Dedifferentiated amniotic fluid mesenchymal stem cell (primary cell): ENCODE measurements at regions not wholly inside any gene's neighbourhood (a gene's known extent, or its start where the extent isn't known, plus 50 kb on each side); places are given as distances from the start of the nearest gene placed in this dataset.

Experiments used
- DNase-seq: peaks from one replicate; pipeline ENCODE4 v3.0.0-alpha.2; 2016; ENCODE audit errors: extremely low spot score

GRCh38 chr12:24605466-24605865, 343.4 kb downstream of the BCAT1 start:
- no peak for DNase-seq

GRCh38 chr12:24603371-24603770, 345.5 kb downstream of the BCAT1 start:
- DNase-seq, result no peak

- DNase-seq, result no peak
Observed at GRCh38 chr12:24600996-24601395, 347.9 kb downstream of the BCAT1 start.

- no peak for DNase-seq
Observed at GRCh38 chr12:24600551-24600950, 348.4 kb downstream of the BCAT1 start.

GRCh38 chr12:24599736-24600135, 349.2 kb downstream of the BCAT1 start:
- no peak for DNase-seq

GRCh38 chr12:24597580-24597979, 351.3 kb downstream of the BCAT1 start:
- no peak for DNase-seq

DNA sequence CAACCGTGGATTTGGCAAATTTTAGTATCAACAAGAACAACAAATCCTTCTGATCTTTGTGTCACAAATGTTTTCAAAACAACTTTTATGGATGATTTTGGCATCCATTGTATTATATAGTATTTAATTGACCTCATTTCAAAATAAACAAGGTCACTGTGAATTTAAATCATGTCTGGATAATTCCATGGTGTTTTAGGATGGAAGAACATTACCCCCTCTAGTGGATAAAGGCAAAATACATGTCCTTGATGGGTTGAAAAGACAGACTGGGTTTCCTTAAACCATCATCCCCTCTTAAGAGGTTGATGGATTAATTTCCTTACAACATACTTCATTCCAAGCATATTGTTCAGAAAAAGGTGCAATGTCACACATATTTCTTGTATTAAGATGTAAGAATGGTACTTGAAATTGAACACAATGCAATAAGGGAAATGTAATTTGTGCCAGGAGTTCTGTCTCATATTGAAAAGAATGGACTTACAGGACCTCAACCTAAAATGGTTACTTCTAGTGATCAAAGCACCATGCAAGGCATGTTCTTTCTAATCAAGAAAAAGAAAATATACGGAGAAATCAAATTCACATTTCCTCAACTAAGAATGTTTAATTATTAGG, 352.0 kb downstream of the BCAT1 start:
- peak; percentile 41 for DNase-seq

DNA sequence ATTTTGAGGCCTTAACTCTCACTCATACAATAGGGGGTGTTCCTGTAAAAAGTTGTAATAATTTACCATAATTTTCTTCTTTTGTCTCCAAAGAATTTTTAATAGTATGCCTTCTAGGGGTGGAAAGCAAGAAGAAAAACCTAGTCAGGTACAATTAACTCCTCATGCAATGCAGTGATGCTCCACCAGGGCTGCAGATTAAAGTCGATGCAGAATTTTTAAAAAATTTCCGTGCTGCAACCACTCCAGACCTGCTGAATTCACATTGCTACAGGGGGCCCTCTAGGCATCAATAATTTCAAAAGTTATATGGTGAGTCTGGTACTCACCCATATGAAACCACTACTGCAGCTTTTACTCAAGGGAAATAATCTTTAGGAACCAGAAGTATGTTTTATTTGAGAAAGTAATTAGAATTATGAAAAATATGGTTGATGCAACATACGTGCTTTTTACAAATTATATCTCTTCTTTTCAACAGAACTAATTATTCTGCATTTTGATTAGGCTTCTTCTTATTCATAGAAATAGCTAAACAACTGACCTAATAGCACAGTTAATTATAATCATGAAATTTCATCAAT, 353.2 kb downstream of the BCAT1 start:
- no peak for DNase-seq

DNA sequence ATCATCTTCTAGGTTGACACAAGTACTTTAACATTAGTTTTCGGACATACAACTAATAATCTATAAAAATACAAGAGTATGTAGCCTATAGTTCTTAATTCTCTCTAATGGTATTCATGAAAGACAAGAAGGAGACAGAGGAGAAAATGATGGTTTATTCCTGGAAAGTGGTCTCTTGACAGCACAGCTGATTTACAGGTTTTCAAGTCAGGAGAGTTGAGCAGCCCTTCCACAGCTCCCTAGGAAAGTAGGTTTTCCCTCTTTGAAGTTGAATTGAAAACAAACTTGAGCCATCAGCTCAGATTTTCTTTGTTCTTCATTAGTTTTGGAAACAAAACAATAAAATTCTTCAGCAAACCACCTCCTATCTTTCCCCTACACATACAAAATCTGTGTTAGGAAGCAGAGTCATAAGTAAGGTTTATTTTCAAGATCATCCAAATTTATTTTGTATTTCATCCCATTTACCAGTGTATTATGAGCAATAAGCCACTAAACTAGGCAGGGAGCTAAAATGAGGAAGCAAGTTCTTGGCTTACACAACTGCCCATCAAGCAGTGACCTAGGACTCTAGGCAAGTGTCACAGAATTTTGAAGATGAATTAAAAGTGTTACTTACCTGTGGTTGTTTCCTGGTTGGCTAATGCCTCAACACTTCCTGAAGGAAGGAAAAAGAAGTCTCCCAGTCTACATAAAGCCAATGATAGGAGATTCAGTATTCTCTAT, 357.0 kb downstream of the BCAT1 start:
- no peak for DNase-seq

DNA sequence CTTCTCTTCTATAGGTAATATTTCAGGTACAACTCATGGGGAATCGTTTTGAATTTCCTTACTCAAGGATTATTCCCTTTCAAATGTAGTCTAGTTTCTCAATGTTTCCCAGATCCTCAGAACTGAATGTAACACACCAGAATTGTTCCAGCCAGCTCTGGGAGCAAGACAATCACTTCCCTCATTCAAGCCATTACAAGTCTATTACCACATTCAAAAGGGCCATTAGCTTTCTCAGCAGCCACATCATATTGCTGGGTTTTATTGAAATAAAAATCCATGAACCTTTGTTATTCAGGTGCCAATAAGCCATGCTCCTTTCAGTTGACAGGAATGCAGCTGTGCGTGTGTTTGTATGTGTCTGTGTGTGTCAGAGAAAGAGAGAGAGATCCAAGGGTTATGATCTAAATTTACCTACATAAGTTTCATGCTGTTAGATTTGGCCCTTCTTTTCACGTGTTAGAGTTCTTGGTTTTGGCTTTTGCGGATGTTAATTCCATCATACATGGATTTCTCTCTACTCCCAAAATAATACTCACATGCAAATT, 357.7 kb downstream of the BCAT1 start:
- DNase-seq, result no peak

DNA sequence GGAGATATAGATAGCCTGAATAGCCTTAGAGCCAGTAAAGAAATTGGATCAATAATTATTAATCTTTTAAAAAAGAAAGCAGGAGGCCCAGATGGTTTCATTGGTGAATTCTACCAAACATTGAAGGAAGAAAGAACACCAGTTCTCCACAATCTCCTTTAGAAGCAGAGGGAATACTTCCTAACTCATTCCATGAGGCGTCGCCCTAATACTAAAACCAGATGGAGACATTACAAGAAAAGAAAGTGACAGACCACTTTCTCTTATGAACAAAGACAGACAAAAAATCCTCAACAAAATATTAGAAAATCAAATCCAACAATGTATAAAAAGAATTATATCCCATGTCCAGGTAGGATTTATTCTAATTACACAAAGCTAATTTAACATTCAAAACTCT, 362.6 kb downstream of the BCAT1 start:
- DNase-seq, result no peak

DNA sequence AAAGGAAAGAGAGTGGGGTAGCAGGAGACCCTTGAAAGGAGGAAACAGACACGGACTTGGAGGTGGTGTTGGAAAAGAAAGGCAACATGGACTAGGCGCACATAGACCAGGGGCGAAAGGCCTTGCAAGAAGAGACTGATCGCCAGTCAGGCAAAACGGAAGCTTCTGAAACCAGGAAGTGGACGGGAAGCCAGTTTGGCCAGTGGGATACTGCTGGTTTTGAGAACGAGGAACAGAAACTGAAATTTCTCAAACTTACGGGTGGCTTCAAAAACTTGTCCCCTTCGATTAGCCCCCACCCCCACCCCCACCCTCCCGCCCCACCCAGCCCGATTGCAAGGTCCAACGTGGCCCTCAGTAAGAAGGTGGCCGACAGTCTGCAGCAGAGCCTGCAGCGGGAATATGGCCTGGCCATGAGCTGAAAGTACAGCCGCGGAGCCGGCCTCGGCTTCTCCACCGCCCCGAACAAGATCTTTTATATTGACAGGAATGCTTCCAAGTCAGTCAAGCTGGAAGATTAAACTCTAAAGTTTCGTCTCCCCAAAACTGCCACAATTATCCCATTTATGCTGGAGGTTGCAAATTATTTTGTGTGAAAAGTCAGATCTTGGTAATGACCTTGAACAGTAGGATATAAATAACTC, 364.7 kb downstream of the BCAT1 start:
- DNase-seq, result no peak

- DNase-seq, result no peak
Observed at GRCh38 chr12:24582954-24583601, 365.8 kb downstream of the BCAT1 start.

- DNase-seq, result no peak
Observed at GRCh38 chr12:24574538-24574937, 374.4 kb downstream of the BCAT1 start.

DNA sequence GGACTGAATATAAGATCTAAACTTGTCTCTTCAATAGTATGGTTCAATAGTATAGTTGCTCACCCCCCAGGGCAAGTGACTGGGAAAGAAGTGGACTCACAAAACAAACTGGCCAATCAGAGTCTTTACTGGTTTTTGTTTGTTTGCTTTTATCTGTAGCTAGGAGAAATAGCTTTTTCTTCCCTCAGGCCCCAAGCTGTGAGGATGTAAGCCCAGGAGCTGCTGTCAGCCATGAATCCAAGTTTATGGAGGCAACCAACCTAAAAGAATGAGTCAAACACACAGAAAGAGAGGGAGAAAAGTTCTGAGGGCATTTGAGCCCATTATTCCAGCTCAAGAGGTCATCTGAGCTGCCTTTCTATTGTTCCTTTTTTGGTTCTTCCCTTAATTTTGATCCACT, 375.3 kb downstream of the BCAT1 start:
- DNase-seq, result no peak

- no peak for DNase-seq
Observed at GRCh38 chr12:24565300-24565699, 383.6 kb downstream of the BCAT1 start.

- no peak for DNase-seq
Observed at GRCh38 chr12:24562771-24563431, 386.0 kb downstream of the BCAT1 start.

DNA sequence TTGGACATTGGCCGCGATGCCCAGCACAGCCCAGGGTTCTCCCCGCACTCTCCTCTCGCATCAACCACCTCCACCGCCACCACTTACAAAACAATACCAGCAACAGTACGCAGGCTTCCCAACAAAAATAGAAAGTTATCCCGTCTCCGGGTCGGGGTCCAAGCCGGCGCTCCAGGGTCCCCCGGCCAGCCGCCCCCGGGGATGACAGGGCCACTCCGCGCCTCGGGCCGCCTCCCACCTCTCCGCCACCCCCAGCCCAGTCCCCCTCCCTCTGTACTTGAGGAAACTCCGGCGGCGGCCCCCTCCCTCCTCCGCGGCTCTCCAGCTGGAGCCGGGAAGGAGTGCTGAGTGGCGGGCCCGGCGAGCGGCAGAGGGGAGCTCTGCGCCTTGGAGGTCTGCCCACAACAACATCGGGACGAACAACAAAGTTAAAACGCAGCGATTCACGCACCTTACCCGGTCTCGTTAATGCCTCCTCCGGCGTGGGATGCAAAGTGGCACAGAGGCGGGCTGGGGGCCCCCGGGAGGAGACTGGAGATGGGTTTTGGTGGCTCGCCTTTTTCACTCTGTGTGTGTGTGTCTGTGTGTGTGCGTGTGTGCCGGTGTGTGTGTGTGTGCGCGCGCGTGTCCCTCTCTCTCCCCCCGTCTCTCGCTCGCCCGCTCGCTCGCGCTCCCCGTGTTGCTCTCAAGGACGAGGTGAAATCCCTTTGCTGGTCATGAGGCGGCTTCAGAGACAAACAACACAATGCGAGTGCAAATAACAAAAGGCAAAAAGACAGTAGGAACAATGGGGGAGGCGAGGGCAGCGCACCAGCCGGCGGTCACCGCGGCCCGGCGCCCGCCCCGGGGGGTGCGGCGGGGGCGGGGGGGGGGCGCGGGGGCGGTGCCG, 386.8 kb downstream of the BCAT1 start:
- DNase-seq, result no peak

- DNase-seq, result no peak
Observed at GRCh38 chr12:24561411-24561871, 387.5 kb downstream of the BCAT1 start.

DNA sequence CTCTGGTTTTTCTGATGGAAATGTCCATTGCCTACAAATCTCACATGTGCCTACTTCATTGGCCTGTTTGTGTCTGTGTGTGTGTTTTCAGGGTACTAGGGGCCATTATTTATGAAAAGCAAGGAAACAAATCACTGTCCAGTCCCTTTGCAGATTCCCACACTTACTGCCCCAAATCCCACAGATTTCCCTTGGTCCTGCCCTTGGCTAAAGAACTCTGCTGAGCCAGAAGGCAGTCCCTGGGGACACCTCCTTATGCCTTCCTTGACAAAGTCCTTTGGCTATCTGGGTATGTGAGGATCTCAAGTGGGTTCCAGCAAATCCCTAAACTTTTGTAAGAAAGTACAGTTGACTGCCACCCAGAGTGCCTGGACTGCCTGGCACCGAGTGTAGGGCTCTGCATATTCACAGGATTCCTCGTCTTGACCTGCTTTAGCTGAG, 388.1 kb downstream of the BCAT1 start:
- DNase-seq, result no peak
